Urinary bladder (tissue), 3 donors: ENCODE measurements at regions not wholly inside any gene's neighbourhood (a gene's known extent, or its start where the extent isn't known, plus 50 kb on each side); places are given as distances from the start of the nearest gene placed in this dataset.

Experiments
- DNase-seq: peaks from one replicate; pipeline ENCODE4 v3.0.0-alpha.2; 2015; ENCODE audit errors: extremely low spot score
- H3K27ac ChIP-seq: one replicate; pipeline ENCODE4 v1.5.1; 2013; ENCODE audit warnings: low read depth, mild to moderate bottlenecking, moderate library complexity
- H3K36me3 ChIP-seq: one replicate; pipeline ENCODE4 v1.6.1; 2013; ENCODE audit warnings: mild to moderate bottlenecking, moderate library complexity; ENCODE audit not compliant: insufficient read depth
- H3K4me1 ChIP-seq: one replicate; pipeline ENCODE4 v1.6.1; 2013; ENCODE audit warnings: mild to moderate bottlenecking, moderate library complexity; ENCODE audit not compliant: insufficient read depth
- H3K4me3 ChIP-seq: one replicate; pipeline ENCODE4 v1.5.1; 2013; ENCODE audit warnings: low read depth, low read length
- WGBS: extraction: QIAGEN DNeasy Blood & Tissue Kit; methylation state at CpG from one replicate; pipeline ENCODE4 v1.1.7; 2013; 5-methylcytosine and 5-hydroxymethylcytosine counted together
- donor health status: healthy with polysubstance abuse.
- donor health status: healthy.

DNA sequence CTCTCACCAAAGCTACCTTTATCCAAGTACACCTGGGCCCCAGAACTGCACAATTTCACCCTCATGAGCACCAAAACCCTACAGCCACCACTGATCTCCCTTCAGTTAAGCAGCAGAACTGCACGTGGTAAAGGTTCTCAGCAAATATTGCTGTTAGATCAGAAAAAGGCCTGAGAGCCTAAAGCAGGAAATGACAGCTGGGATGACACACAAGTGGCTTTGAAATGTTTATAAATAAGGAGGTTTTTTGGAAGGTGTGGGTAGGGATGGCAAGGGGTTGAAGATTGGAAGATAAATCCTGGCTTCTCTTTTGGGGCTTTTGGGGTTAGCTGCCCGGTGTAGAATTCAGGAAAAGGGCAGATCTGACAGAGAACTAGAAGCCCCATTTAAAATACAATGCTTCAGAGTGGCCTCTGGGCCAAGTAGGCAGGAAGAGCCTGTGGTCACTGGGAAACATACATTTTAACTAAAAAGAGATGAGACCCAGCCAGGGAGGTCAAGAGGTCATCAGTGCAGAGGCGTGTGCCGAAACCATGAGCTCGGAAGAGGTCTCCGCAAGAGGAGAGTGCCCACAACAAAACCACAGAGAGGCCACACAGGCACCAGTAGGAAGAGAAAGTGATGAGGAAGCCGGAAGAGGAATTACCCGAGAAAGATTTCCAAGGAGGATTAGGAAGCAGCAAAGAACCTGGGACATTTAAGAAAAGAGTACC lies 916.5 kb downstream of the NLGN4Y start:
- Histone ChIP-seq H3K27ac (no peak overlapping the region), H3K36me3 (no peaks in the 10 kb centered on the region), H3K4me1 (no peaks in the 10 kb centered on the region), H3K4me3 (no peak overlapping the region)
- DNase-seq, result no peak
- 62% methylated on average over 8 of the region's 8 CpGs for WGBS

DNA sequence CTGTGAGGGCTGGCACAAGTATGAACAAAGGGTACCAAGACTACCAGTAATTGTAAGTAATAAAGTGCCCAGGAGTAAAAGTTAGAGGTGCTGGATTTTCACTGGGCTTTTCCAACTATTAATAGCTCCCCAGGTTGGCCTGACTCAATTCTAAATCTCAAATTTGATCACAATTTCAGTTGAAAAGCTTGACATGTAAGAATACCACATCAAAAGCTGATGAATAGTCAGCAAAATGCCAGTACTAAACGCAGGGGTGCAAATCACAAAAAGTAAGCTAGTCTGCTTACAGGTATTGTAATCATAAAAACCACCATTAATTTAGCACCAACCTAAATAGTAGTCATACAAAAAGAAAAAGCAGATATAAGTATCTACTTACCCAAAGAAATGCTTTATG lies 917.5 kb downstream of the NLGN4Y start:
- H3K4me1 ChIP-seq, result no peaks in the 10 kb centered on the region
- H3K27ac ChIP-seq, result no peak overlapping the region
- DNase-seq, result no peak
- no peaks in the 10 kb centered on the region for H3K36me3 ChIP-seq
- H3K4me3 ChIP-seq, result no peak overlapping the region
- WGBS, result 80% methylated on average over 1 of the region's 1 CpG

DNA sequence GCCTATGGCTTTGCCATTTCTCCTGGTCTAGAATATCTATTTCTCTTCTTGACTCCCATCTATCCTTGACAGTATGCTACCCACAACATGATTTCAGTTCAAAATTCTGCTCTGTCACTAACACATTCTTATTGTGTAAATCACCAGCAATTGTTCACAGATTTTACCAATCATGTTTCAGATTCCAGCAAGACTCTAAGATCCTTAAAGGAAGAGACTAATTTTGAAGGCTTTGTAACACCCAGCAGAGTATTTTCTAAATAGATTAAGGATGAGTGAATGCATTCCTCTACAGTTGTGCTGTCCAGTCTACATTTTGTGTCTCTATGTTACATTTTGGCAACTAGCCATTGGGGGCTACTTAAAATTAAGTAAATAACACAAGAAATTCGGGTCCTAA lies 921.5 kb downstream of the NLGN4Y start:
- WGBS, result 55% methylated on average over 1 of the region's 1 CpG
- no peak for DNase-seq
- no peaks in the 10 kb centered on the region for H3K36me3 ChIP-seq
- no peak overlapping the region for H3K4me3 ChIP-seq
- no peak overlapping the region for H3K27ac ChIP-seq
- H3K4me1 ChIP-seq, result no peaks in the 10 kb centered on the region

DNA sequence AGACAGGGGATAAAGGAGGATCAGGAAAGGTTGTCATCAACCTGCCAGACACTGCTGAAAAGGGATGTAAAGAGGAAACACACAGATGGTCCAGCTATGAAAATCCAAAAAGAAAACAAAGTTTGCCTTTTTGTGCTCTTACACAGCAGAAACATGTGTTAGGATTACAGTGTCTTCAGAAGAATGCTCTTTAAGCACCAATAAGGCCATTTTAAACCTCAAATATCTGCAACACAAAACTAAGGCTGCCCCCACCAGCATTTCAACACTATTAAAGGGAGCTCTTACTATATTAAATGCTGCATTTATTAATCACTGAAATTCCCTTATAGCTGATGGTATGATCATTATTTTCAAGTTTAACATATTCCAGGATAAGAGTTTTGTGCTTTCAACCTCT lies 922.5 kb downstream of the NLGN4Y start:
- H3K4me1 ChIP-seq, result no peaks in the 10 kb centered on the region
- H3K27ac ChIP-seq, result no peak overlapping the region
- H3K4me3 ChIP-seq, result no peak overlapping the region
- no peaks in the 10 kb centered on the region for H3K36me3 ChIP-seq
- no peak for DNase-seq

DNA sequence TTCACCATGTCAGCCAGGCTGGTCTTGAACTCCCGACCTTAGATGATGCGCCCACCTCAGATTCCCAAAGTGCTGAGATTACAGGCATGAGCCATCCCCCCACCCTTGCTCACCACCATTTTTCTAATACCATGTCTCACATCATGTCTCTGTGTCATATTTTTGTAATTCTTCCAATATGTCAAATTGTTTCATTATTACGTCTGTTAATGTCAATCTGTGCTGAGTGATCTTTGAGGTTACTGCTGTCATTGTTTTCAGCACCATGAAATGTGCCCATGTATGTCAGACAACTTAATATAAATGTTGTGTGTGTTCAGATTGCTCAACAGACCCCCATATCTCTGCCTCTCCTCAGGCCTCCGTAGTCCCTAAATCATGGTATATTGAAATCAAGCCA lies 923.6 kb downstream of the NLGN4Y start:
- no peak overlapping the region for H3K4me3 ChIP-seq
- H3K36me3 ChIP-seq, result no peaks in the 10 kb centered on the region
- no peaks in the 10 kb centered on the region for H3K4me1 ChIP-seq
- DNase-seq, result no peak
- WGBS, result 95% methylated on average over 4 of the region's 4 CpGs
- no peak overlapping the region for H3K27ac ChIP-seq

DNA sequence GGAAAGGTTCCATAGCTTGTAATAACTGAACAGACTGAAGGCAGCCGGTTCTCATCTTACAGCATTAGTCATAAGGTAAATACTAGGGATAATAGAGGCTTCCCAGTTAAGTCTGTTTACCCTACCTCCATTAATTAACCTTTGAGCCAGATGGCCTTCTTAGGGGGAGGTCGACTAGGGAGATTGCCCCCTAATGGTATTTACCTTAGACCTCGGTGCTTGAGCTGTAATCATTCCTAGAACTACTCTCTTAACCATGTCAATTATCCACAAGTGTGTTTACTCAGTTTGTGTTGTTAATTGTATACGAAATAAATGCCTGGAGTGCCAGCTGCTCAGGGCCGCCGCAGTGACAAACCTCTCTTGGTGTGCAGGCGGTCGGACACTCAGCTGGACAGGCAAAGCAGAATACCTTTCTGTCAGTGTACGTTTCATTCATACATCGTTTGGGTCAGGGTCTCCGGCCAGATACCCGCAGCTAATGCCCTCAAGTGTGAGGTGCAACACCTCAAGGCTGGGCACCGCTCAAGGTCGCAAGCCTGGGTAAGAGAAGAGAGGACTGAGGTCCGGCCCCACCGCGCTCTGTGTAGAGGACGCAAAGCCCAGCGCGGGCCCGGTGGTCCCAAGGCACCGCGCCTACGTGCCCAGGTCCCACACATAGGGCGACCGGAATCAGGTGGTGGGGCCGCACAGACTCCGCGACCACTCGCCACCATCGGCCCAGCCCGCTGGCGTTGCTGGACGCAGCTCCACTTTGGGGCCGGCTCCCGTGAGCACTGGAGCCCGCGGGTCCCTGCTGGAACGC lies 931.0 kb downstream of the NLGN4Y start:
- WGBS, result 26% methylated on average over 39 of the region's 39 CpGs
- H3K4me3 ChIP-seq, result peak overlapping the region; percentile 42
- no peak for DNase-seq
- H3K36me3 ChIP-seq, result no peaks in the 10 kb centered on the region
- peak overlapping the region; percentile 83 for H3K27ac ChIP-seq
- H3K4me1 ChIP-seq, result no peaks in the 10 kb centered on the region

DNA sequence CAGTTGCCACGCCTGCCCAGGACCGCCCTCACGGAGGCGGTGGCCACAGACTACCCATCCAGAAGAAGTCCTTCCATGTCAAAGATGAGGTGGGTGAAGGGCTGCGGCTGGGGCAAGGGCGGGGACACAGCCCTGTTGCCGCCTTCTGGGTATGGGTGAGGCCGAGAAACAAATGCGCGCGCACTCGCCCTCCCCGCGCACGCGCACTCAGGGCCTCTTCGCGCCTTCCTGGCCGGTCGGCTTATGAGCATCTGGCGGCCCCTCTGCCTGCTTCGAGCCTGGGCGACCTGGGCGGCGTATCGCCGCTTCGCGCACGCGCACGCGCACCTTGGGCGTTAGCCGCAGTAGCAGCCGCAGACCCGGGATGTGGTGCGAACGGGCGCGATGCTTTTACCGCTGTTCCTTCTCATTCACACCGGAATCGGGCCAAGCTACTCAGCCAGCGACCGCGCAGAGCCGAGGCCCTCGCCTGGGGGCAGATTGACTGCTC lies 931.7 kb downstream of the NLGN4Y start:
- Histone ChIP-seq H3K36me3 (no peaks in the 10 kb centered on the region), H3K4me3 (peak overlapping the region; percentile 42), H3K27ac (peak overlapping the region; percentile 45), H3K4me1 (no peaks in the 10 kb centered on the region)
- no peak for DNase-seq
- 6% methylated on average over 49 of the region's 49 CpGs for WGBS

DNA sequence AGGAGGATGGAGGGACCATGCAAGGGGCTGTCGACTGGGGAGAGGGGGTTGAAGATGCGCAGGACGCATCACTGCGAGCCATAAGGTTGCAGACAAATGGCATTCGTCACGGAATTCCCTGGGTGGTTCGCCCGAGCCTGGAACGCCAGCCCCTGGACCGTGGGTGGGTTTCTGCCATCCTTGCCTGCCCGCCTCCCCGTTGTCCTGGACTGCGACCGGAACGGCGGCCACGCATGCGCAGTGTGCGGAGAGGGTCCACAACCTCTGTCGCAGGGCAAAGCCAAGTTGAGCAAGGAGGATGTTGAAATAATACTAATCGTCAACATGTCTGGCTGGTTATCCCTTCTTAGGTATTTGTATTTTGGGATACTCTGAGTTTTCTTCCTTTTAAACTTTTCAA lies 932.2 kb downstream of the NLGN4Y start:
- Histone ChIP-seq H3K36me3 (no peaks in the 10 kb centered on the region), H3K4me1 (no peaks in the 10 kb centered on the region), H3K27ac (no peak overlapping the region), H3K4me3 (peak overlapping the region; percentile 42)
- 51% methylated on average over 21 of the region's 21 CpGs for WGBS
- DNase-seq, result no peak

DNA sequence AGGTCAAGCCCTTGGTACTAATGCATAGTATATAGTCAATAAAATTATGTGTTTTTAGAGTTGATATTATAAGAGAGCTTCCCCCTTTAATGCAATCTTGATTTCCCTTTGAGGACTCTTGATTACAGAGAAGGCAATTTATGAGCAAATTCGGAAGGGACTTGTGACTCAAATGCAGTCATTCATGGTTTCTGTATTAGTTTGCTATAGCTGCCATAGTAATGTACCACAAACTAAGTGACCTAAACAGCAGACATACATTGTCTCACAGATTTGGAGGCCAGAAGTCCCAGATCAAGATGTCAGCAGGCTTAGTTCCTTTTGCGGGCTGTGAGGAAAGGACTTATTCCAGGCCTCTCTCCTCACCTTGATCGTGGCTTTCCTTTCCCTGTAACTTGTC lies 933.4 kb downstream of the NLGN4Y start:
- no peak for DNase-seq
- 84% methylated on average over 3 of the region's 3 CpGs for WGBS

DNA sequence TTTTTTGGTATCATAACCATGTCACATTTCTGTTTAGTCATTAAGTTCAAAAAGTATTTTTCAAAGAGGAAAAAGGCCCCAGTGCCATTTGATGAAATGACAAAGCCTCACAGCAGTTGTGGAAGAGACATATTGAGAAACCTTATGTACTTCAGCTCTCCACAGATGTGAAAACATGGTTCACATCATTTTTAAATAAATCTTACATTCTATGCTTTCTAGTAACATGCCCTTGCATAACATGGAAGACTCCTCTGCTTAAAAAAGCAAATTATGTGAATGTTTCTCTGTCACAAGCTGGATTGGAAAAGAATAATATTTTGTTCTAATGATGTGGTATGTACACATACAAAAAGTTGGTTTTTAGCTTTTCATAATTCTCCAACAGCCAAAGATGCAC lies 934.1 kb downstream of the NLGN4Y start:
- no peaks in the 10 kb centered on the region for H3K4me1 ChIP-seq
- DNase-seq, result no peak
- H3K36me3 ChIP-seq, result no peaks in the 10 kb centered on the region
- H3K27ac ChIP-seq, result no peak overlapping the region
- H3K4me3 ChIP-seq, result no peak overlapping the region

More for the DNA sequence above, 933.4 kb downstream of the NLGN4Y start:
- H3K36me3 ChIP-seq, result no peaks in the 10 kb centered on the region
- H3K27ac ChIP-seq, result no peak overlapping the region
- H3K4me3 ChIP-seq, result no peak overlapping the region
- H3K4me1 ChIP-seq, result no peaks in the 10 kb centered on the region

DNA sequence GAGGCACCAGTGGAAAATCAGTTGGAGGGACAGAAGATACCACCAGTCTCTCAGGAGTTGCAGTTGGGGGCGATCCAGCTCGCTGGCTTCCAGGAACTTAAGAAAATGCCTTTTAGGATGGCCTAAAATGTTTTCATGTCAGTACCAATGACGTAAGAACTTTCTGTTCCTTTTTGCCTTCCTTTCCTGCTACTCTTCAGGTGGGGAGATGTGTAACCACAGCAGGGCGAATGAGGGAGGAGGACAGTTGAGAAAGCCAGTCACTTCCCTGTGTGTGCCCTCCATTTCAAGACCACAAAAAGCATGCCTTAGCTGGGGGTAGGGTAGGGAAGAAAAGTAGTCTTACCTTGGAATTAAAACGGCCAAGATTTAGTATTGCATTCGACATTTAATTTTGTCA lies 941.6 kb downstream of the NLGN4Y start:
- Histone ChIP-seq H3K4me3 (no peak overlapping the region), H3K27ac (no peak overlapping the region), H3K4me1 (no peaks in the 10 kb centered on the region), H3K36me3 (no peaks in the 10 kb centered on the region)
- DNase-seq, result no peak
- 87% methylated on average over 6 of the region's 6 CpGs for WGBS

DNA sequence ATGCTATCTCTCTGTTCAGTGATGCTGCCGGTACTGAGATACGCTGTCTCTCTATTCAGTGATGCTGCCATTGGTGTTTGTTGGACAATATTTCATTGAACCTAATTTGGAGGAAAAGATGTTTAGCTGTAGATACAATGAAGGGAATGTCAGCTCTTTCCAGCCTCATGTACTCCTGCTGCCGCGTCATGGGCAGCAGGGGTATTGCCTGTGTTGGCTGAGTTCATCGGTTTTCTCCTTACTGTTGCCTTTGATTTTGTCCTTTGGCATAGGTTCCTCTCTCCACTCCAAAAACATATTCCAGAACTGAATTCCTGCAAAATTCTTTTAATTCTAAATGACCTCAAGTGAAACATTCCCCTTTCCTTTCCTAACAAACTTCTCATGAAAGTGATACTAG lies 942.6 kb downstream of the NLGN4Y start:
- H3K36me3 ChIP-seq, result no peaks in the 10 kb centered on the region
- H3K4me1 ChIP-seq, result no peaks in the 10 kb centered on the region
- WGBS, result 83% methylated on average over 5 of the region's 5 CpGs
- no peak overlapping the region for H3K4me3 ChIP-seq
- no peak for DNase-seq
- H3K27ac ChIP-seq, result no peak overlapping the region

DNA sequence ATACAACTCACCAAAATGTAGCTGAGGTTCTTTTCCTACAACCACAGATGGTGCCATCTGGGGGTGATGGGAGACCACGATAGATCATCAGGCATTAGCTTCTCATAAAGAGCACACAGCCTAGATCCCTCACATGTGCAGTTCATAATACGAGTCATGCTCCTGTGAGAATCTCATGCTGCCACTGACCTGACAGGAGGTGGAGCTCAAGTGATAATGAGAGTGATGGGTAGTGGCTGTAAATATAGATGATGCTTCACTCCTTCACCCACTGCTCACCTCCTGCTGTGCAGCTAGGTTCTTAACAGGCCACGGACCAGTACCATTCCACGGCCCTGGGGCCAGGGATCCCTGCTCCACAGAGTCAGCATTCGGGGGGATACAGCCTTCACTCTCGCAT lies 943.8 kb downstream of the NLGN4Y start:
- no peak for DNase-seq
- 90% methylated on average over 6 of the region's 6 CpGs for WGBS
- Histone ChIP-seq H3K4me3 (no peak overlapping the region), H3K27ac (no peak overlapping the region), H3K4me1 (no peaks in the 10 kb centered on the region), H3K36me3 (no peaks in the 10 kb centered on the region)

DNA sequence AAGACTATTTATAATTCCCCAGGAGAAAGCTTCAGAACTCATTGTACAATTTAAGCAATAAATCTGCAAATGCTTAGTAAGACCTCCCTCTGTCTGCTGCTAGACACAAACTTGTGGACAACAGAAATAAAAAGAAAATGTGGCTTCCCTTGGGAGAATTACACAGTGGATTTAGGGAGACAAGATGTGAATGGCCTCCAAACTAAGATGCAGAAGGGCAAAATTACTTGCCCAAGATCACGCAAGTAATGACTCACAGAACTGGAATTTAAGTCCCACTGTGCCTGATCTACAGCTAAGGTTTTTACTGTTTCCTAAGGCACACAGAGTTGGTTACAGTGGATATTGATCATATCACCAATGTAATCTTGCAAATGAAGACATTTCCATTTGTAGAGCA lies 947.0 kb downstream of the NLGN4Y start:
- H3K4me3 ChIP-seq, result no peak overlapping the region
- H3K4me1 ChIP-seq, result no peaks in the 10 kb centered on the region
- 72% methylated on average over 1 of the region's 1 CpG for WGBS
- no peaks in the 10 kb centered on the region for H3K36me3 ChIP-seq
- no peak overlapping the region for H3K27ac ChIP-seq
- no peak for DNase-seq
